ENCODE measurements at regions not wholly inside any gene's neighbourhood (a gene's known extent, or its start where the extent isn't known, plus 50 kb on each side); places are given as distances from the start of the nearest gene placed in this dataset.

DNA sequence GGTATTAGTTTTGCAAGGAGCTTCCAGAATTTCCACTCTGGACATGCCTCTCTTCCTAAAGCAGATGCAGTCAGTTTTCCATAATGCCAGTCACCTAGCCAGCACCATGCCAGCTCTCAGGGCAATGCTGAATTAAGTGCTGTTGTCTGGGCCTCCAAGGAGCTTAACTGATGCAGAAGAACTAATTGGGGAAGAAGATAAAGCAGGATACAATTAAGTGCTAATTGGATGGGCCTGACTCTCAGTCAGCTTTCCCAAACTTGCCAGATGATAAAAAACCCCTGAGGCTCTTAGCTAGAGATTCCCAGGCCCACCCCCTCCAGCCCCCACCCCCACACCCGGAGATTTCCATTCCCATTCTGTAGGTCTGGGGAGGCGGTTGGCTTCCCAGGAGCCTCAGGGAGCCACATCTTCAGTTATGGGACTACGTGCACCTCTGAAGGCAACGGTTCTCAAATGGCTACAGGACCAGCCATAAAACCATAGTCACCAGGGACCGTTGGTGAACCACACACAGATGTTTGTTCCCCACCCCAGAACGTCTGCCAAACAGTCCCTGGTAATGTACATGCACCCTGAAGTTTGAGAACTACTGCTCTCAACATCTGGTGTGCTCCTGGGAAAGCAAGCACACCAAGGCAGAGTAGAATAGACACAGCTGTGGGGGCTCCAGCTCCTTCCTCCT is 499.1 kb upstream of the CDH5 start:
- Histone ChIP-seq H3K4me1 (no peaks in the 10 kb centered on the region), H3K4me3 (no peak overlapping the region), H3K27ac (no peak overlapping the region), H3K36me3 (no peaks in the 10 kb centered on the region), H3K9me3 (peaks cover 8% of the 10 kb centered on the region in 2 donors), H3K27me3 (no peaks in the 10 kb centered on the region)
- DNase-seq (ENCODE audit: low spot score in 2 of 2): no peak
- TF ChIP-seq, protein P1, sequence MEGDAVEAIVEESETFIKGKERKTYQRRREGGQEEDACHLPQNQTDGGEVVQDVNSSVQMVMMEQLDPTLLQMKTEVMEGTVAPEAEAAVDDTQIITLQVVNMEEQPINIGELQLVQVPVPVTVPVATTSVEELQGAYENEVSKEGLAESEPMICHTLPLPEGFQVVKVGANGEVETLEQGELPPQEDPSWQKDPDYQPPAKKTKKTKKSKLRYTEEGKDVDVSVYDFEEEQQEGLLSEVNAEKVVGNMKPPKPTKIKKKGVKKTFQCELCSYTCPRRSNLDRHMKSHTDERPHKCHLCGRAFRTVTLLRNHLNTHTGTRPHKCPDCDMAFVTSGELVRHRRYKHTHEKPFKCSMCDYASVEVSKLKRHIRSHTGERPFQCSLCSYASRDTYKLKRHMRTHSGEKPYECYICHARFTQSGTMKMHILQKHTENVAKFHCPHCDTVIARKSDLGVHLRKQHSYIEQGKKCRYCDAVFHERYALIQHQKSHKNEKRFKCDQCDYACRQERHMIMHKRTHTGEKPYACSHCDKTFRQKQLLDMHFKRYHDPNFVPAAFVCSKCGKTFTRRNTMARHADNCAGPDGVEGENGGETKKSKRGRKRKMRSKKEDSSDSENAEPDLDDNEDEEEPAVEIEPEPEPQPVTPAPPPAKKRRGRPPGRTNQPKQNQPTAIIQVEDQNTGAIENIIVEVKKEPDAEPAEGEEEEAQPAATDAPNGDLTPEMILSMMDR (IDR thresholded peaks at IDR 0.05): no peak
- no peak for TF ChIP-seq POLR2A (IDR thresholded peaks at IDR 0.05)
- no peak for TF ChIP-seq POLR2AphosphoS5 (IDR thresholded peaks at IDR 0.05)
- intact Hi-C loops (cut with DNase I; ENCODE audit: low total_unique reads): no loop called here

DNA sequence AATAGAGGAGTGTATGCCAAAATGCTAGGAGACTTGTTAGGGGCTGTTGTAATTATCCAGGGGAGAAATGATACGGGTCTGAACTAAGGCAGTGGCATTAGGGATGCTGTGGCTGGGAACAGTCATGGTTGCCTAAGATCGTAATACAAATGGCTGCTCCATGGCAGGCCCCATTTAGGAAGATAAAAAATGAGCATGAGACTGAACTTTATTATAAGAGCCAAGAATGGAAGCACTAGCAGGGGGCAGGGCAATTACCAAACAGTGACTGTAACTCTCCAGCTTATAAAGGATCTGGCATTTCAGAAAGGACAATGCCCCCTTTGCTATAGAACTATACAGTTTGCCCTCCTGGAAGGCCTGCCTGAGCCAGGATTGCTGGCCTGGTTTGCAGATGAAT is 503.3 kb upstream of the CDH5 start:
- peaks cover 8% of the 10 kb centered on the region in 2 donors for H3K9me3 ChIP-seq
- H3K4me1 ChIP-seq: no peaks in the 10 kb centered on the region
- H3K27ac ChIP-seq: no peak overlapping the region
- H3K36me3 ChIP-seq: no peaks in the 10 kb centered on the region
- TF ChIP-seq POLR2A (IDR thresholded peaks at IDR 0.05) (no peak), POLR2AphosphoS5 (IDR thresholded peaks at IDR 0.05) (no peak)
- TF ChIP-seq, protein P1 (IDR thresholded peaks at IDR 0.05): no peak
- intact Hi-C loops (cut with DNase I; ENCODE audit: low total_unique reads): no loop called here
- no peak for DNase-seq (ENCODE audit: low spot score in 2 of 2)
- no peak overlapping the region for H3K4me3 ChIP-seq
- H3K27me3 ChIP-seq: no peaks in the 10 kb centered on the region

DNA sequence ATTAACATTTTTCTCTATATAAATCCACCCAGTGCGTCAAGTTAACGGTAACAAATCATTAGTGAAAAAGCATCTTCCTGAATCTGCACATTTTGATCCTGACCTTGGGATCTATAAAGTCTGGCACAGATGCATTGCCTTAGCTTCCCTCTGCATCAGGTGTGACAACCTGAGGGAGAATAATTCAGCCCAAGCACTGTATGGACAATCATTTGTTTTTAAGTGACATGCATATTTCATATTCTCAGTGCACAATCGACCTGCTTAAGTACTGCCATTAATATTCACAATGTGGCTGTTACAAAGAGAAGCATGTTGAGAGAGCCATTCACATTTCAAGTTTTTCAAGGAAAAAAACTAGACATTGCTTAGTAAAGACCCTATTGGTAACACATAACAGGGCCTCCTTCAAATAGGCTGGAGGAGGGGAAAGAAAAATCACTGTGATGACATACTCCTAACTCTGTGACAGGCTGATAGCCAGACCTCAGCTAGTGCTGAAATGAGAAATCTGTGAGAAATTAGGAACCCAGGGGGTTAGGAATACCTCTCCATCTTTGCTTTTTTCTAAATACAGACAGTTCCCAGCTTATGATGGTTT is 505.3 kb upstream of the CDH5 start:
- TF ChIP-seq POLR2AphosphoS5 (IDR thresholded peaks at IDR 0.05) (no peak), POLR2A (IDR thresholded peaks at IDR 0.05) (no peak)
- TF ChIP-seq, protein P1 (IDR thresholded peaks at IDR 0.05): no peak
- Histone ChIP-seq H3K36me3 (no peaks in the 10 kb centered on the region), H3K27me3 (no peaks in the 10 kb centered on the region), H3K4me3 (no peak overlapping the region), H3K4me1 (no peaks in the 10 kb centered on the region), H3K9me3 (peaks cover 8% of the 10 kb centered on the region in 2 donors), H3K27ac (no peak overlapping the region)
- DNase-seq (ENCODE audit: low spot score in 2 of 2): no peak
- intact Hi-C loops (cut with DNase I; ENCODE audit: low total_unique reads): no loop called here

DNA sequence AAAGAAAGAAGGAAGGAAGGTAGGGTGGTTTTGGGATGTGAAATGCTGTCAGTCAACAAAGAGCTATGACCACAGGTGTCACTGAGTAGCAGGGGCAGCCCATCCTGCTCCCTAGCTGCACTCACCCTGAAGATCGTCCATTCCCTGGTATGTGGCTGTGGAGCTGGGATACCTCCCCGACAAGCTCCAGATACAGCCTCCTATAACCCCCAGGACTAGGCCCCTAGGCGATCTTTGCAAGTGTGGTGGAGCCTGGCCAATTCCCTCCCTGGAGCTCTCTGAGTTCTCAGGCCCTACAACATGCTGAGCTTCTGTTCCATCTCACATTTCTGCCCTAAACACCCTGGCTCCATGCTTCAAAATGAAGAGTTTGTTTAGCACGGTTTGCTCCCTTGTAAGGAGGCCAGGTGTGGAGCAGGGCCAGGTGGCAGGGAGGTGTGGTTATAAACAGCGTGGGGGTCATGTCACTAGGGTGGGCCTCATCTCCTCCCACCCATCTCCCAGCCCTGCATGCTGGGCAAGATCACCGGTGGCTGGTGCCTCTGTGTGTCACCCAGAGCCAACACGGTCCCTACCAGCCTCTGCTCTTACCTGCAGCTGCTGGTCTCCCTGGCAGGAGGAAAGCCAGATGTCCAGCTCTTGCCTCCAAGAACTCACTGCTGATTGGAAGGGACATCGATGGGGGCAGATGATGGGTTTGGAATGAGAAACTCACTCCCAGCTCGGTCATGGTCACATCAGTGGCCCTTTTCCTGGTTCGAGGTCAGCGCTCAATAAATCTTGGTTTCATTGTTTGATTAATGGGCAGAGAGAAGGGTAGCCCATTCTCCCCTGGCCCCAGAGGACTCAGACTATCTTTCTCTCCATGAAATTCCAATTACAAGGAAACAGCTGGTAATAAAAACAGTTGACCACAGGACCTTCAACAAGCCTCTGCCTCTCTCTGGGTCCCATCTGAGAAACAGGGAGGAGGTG is 511.0 kb upstream of the CDH5 start:
- Histone ChIP-seq H3K4me1 (no peaks in the 10 kb centered on the region), H3K27me3 (no peaks in the 10 kb centered on the region), H3K4me3 (no peak overlapping the region), H3K9me3 (peaks cover 0 to 16% of the 10 kb centered on the region in 2 donors), H3K27ac (no peak overlapping the region), H3K36me3 (no peaks in the 10 kb centered on the region)
- TF ChIP-seq POLR2A (IDR thresholded peaks at IDR 0.05) (no peak), POLR2AphosphoS5 (IDR thresholded peaks at IDR 0.05) (no peak)
- TF ChIP-seq, protein P1 (IDR thresholded peaks at IDR 0.05): no peak
- intact Hi-C loops (cut with DNase I; ENCODE audit: low total_unique reads): loop anchor here (1.0 kb wide), 1 partner anchor 17 kb away; no protein-coding TSS in a partner anchor
- no peak for DNase-seq (ENCODE audit: low spot score in 2 of 2)

Data from breast epithelium (tissue), 4 donors.